ENCODE measurements at regions not wholly inside any gene's neighbourhood (a gene's known extent, or its start where the extent isn't known, plus 50 kb on each side); places are given as distances from the start of the nearest gene placed in this dataset.

DNA sequence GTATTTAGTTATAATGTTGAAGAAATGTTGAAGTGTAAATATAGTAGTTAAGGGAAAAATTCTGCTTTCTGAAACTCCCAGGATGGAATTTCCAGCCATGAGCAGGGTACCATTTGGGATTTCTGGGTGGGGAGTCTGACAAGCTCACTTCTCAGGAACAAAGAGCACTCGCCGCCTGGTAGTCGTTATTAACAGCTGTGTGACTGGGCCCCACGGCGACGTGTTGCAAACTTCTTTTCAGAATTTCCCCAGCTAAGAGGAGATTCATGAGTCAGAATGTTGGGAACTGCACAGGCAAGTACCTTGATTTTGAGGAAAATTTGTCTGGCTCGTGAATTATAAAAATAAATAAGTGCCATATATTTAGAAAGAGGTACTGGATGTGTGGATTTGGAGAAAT is 103.7 kb downstream of the LACC1 start:
- no peak for TF ChIP-seq ZNF664 (tag by site-specific recombination; IDR thresholded peaks at IDR 0.05)
- TF ChIP-seq, protein P1, sequence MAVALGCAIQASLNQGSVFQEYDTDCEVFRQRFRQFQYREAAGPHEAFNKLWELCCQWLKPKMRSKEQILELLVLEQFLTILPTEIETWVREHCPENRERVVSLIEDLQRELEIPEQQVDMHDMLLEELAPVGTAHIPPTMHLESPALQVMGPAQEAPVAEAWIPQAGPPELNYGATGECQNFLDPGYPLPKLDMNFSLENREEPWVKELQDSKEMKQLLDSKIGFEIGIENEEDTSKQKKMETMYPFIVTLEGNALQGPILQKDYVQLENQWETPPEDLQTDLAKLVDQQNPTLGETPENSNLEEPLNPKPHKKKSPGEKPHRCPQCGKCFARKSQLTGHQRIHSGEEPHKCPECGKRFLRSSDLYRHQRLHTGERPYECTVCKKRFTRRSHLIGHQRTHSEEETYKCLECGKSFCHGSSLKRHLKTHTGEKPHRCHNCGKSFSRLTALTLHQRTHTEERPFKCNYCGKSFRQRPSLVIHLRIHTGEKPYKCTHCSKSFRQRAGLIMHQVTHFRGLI (tag by site-specific recombination; IDR thresholded peaks at IDR 0.05): no peak
